HG02610 (cell line): ENCODE measurements at regions not wholly inside any gene's neighbourhood (a gene's known extent, or its start where the extent isn't known, plus 50 kb on each side); places are given as distances from the start of the nearest gene placed in this dataset.
"Not testable (repeated sequence)": the region's sequence is repeated elsewhere in the genome, so short reads cannot be mapped to it uniquely, and the experiment has no call there.

Source experiments
- ATAC-seq: cut with Tn5 transposase; IDR thresholded peaks from one replicate; pipeline ENCODE4 v1.9.1; 2021; ENCODE audit warnings: mild to moderate bottlenecking, moderate library complexity; ENCODE audit not compliant: unreplicated experiment

GRCh38 chr5:33205079-33205478 lies 235.7 kb upstream of the TARS1 start:
- ATAC-seq: no peak

- no peak for ATAC-seq
Measured at GRCh38 chr5:33205727-33206410, 234.9 kb upstream of the TARS1 start.

GRCh38 chr5:33206962-33207506 lies 233.7 kb upstream of the TARS1 start:
- ATAC-seq: no peak

- no peak for ATAC-seq
Measured at GRCh38 chr5:33209252-33209651, 231.5 kb upstream of the TARS1 start.

- ATAC-seq: not testable (repeated sequence)
Measured at GRCh38 chr5:33210221-33210620, 230.5 kb upstream of the TARS1 start.

GRCh38 chr5:33210978-33211377 lies 229.8 kb upstream of the TARS1 start:
- no peak for ATAC-seq

GRCh38 chr5:33212439-33212838 lies 228.3 kb upstream of the TARS1 start:
- ATAC-seq: no peak

GRCh38 chr5:33212900-33213299 lies 227.9 kb upstream of the TARS1 start:
- no peak for ATAC-seq

- ATAC-seq: no peak
Measured at GRCh38 chr5:33223563-33224284, 217.0 kb upstream of the TARS1 start.

- ATAC-seq: no peak
Measured at GRCh38 chr5:33224285-33224961, 216.3 kb upstream of the TARS1 start.

GRCh38 chr5:33227247-33227646 lies 213.5 kb upstream of the TARS1 start:
- ATAC-seq: no peak

- no peak for ATAC-seq
Measured at GRCh38 chr5:33227746-33228145, 213.0 kb upstream of the TARS1 start.

GRCh38 chr5:33228149-33228548 lies 212.6 kb upstream of the TARS1 start:
- ATAC-seq: no peak

- ATAC-seq: no peak
Measured at GRCh38 chr5:33229216-33229615, 211.5 kb upstream of the TARS1 start.

GRCh38 chr5:33230467-33231078 lies 210.2 kb upstream of the TARS1 start:
- ATAC-seq: no peak

GRCh38 chr5:33231214-33231710 lies 209.5 kb upstream of the TARS1 start:
- no peak for ATAC-seq

- ATAC-seq: no peak
Measured at GRCh38 chr5:33231935-33232334, 208.8 kb upstream of the TARS1 start.

- ATAC-seq: no peak
Measured at GRCh38 chr5:33232731-33233505, 207.8 kb upstream of the TARS1 start.

GRCh38 chr5:33235304-33235703 lies 205.5 kb upstream of the TARS1 start:
- ATAC-seq: no peak

GRCh38 chr5:33235824-33236223 lies 204.9 kb upstream of the TARS1 start:
- ATAC-seq: peak; percentile 72
